OCI-LY1 (cell line): ENCODE measurements at regions not wholly inside any gene's neighbourhood (a gene's known extent, or its start where the extent isn't known, plus 50 kb on each side); places are given as distances from the start of the nearest gene placed in this dataset.

Experiments
- H2AFZ ChIP-seq: fragments of 200-600 bp; sonication (generic), shearing (Covaris generic); 2 replicates; pipeline ENCODE4 v1.6.0; 2014; ENCODE audit warnings: antibody characterized with exemption, mild to moderate bottlenecking, low read length
- H3F3A ChIP-seq: fragments of 200-600 bp; sonication (generic), shearing (Covaris generic); 2 replicates; pipeline ENCODE4 v1.6.0; 2014; ENCODE audit warnings: mild to moderate bottlenecking, antibody characterized with exemption, low read length, moderate library complexity; ENCODE audit not compliant: insufficient read depth
- H3K27ac ChIP-seq: fragments of 200-600 bp; sonication (generic); 2 replicates; pipeline ENCODE4 v1.5.1; 2014; ENCODE audit warnings: low read length, mixed run types, mild to moderate bottlenecking, low read depth; ENCODE audit not compliant: poor library complexity, severe bottlenecking
- H3K27me3 ChIP-seq: fragments of 200-600 bp; sonication (generic); 2 replicates; pipeline ENCODE4 v1.6.0; 2014; ENCODE audit warnings: antibody characterized with exemption, mild to moderate bottlenecking, low read length, moderate library complexity; ENCODE audit not compliant: insufficient read depth
- H3K36me3 ChIP-seq: fragments of 200-600 bp; sonication (generic); 2 replicates; pipeline ENCODE4 v1.6.1; 2014; ENCODE audit warnings: mild to moderate bottlenecking, antibody characterized with exemption, low read length, moderate library complexity, mixed read lengths; ENCODE audit not compliant: insufficient read depth
- H3K4me1 ChIP-seq: fragments of 200-600 bp; sonication (generic); 2 replicates; pipeline ENCODE4 v1.5.1; 2014; ENCODE audit warnings: mild to moderate bottlenecking, low read length, moderate library complexity; ENCODE audit not compliant: insufficient read depth, severe bottlenecking
- H3K4me2 ChIP-seq: fragments of 200-600 bp; sonication (generic), shearing (Covaris generic); 2 replicates; pipeline ENCODE4 v1.6.1; 2014; ENCODE audit warnings: low read length
- H3K4me3 ChIP-seq: fragments of 200-600 bp; sonication (generic); 2 replicates; pipeline ENCODE4 v1.5.1; 2014; ENCODE audit warnings: low read length, low read depth, mild to moderate bottlenecking, mixed read lengths; ENCODE audit not compliant: poor library complexity, severe bottlenecking
- H3K79me2 ChIP-seq: fragments of 200-600 bp; shearing (Covaris generic); 2 replicates; pipeline ENCODE4 v1.6.1; 2016; ENCODE audit warnings: mixed run types, low read length, mixed read lengths; ENCODE audit not compliant: insufficient read depth
- H3K9ac ChIP-seq: fragments of 200-600 bp; sonication (generic), shearing (Covaris generic); 2 replicates; pipeline ENCODE4 v1.6.1; 2014; ENCODE audit warnings: mild to moderate bottlenecking, low read length, mixed read lengths
- H3K9me2 ChIP-seq: fragments of 200-600 bp; sonication (generic), shearing (Covaris generic); 2 replicates; pipeline ENCODE4 v1.6.1; 2014; ENCODE audit warnings: low read depth, mild to moderate bottlenecking, low read length, mixed read lengths
- H3K9me3 ChIP-seq: fragments of 200-600 bp; shearing (Covaris generic); 2 replicates; pipeline ENCODE4 v1.6.1; 2014; ENCODE audit warnings: low read length, mixed read lengths
- H4K20me1 ChIP-seq: fragments of 200-600 bp; sonication (generic), shearing (Covaris generic); 2 replicates; pipeline ENCODE4 v1.6.0; 2016; ENCODE audit warnings: mild to moderate bottlenecking, low read length; ENCODE audit not compliant: insufficient read depth
- CTCF ChIP-seq: fragments of 200-600 bp; sonication (generic), shearing (Covaris generic); IDR thresholded peaks from 2 replicates; pipeline ENCODE4 v1.5.1; 2017; ENCODE audit warnings: mild to moderate bottlenecking, antibody characterized with exemption, low read length, moderate library complexity, mixed read lengths
- EZH2 ChIP-seq: fragments of 200-600 bp; sonication (generic), shearing (Covaris generic); IDR thresholded peaks from 2 replicates; pipeline ENCODE4 v1.8.0; 2017; ENCODE audit warnings: borderline replicate concordance, mixed run types, mild to moderate bottlenecking, antibody characterized with exemption, low read length, moderate library complexity, mixed read lengths

GRCh38 chr2:41912337-41912736 lies 135.5 kb upstream of the PKDCC start:
- Histone ChIP-seq H3K79me2 (no peaks in the 10 kb centered on the region), H3K27me3 (0 out of 2 replicates have a peak, but pooled peaks cover 3% of the 10 kb centered on the region), H2AFZ (no peak overlapping the region), H3F3A (no peaks in the 10 kb centered on the region), H4K20me1 (no peaks in the 10 kb centered on the region), H3K36me3 (no peaks in the 10 kb centered on the region), H3K9ac (no peak overlapping the region), H3K4me3 (no peak overlapping the region), H3K4me2 (no peak overlapping the region), H3K9me2 (no peaks in the 10 kb centered on the region), H3K4me1 (no peaks in the 10 kb centered on the region), H3K27ac (no peak overlapping the region), H3K9me3 (no peaks in the 10 kb centered on the region)
- TF ChIP-seq EZH2, result no peak
- TF ChIP-seq CTCF, result no peak

GRCh38 chr2:41912776-41913175 lies 135.0 kb upstream of the PKDCC start:
- no peak overlapping the region for H3K27ac ChIP-seq
- no peaks in the 10 kb centered on the region for H3K9me2 ChIP-seq
- H3K9ac ChIP-seq, result no peak overlapping the region
- no peak overlapping the region for H3K4me3 ChIP-seq
- TF ChIP-seq CTCF (no peak), EZH2 (no peak)
- no peaks in the 10 kb centered on the region for H3K4me1 ChIP-seq
- 0 out of 2 replicates have a peak, but pooled peaks cover 3% of the 10 kb centered on the region for H3K27me3 ChIP-seq
- H3K9me3 ChIP-seq, result no peaks in the 10 kb centered on the region
- no peaks in the 10 kb centered on the region for H4K20me1 ChIP-seq
- no peaks in the 10 kb centered on the region for H3F3A ChIP-seq
- no peak overlapping the region for H2AFZ ChIP-seq
- no peaks in the 10 kb centered on the region for H3K36me3 ChIP-seq
- H3K4me2 ChIP-seq, result no peak overlapping the region
- H3K79me2 ChIP-seq, result no peaks in the 10 kb centered on the region

GRCh38 chr2:41913311-41913710 lies 134.5 kb upstream of the PKDCC start:
- H2AFZ ChIP-seq, result no peak overlapping the region

More at GRCh38 chr2:41913311-41913710, 134.5 kb upstream of the PKDCC start:
- no peaks in the 10 kb centered on the region for H3F3A ChIP-seq
- no peaks in the 10 kb centered on the region for H3K79me2 ChIP-seq
- H3K9ac ChIP-seq, result no peak overlapping the region
- H3K36me3 ChIP-seq, result no peaks in the 10 kb centered on the region
- H3K27ac ChIP-seq, result no peak overlapping the region
- TF ChIP-seq EZH2, result no peak
- no peak for TF ChIP-seq CTCF
- H3K9me2 ChIP-seq, result no peaks in the 10 kb centered on the region
- H3K27me3 ChIP-seq, result 0 out of 2 replicates have a peak, but pooled peaks cover 3% of the 10 kb centered on the region
- no peaks in the 10 kb centered on the region for H3K4me1 ChIP-seq
- H4K20me1 ChIP-seq, result no peaks in the 10 kb centered on the region
- no peaks in the 10 kb centered on the region for H3K9me3 ChIP-seq
- H3K4me2 ChIP-seq, result no peak overlapping the region
- no peak overlapping the region for H3K4me3 ChIP-seq
